ENCODE measurements at regions not wholly inside any gene's neighbourhood (a gene's known extent, or its start where the extent isn't known, plus 50 kb on each side); places are given as distances from the start of the nearest gene placed in this dataset.

DNA sequence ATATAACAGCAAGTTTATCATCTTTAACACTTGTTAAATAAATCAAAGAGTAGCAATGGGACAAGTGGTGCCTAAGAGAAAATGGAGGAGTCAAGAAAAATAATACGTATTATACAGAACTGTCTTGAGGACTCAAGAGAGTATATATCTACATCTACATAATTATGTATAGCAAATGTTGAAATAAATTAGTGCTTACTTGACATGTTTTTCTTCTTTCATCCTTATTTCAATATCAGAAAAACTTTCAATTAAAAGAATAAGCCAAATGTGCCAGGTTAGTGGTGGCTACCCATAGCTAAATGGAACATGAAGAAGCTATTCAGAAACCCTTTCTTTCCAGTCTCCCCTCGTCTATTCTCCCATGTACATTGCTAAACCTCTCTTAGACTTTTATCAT is 267.3 kb upstream of the SPOPL start:
- no peaks in the 10 kb centered on the region for H3K27me3 Mint-ChIP-seq (ENCODE audit: low read depth)
- TF ChIP-seq, protein P1, sequence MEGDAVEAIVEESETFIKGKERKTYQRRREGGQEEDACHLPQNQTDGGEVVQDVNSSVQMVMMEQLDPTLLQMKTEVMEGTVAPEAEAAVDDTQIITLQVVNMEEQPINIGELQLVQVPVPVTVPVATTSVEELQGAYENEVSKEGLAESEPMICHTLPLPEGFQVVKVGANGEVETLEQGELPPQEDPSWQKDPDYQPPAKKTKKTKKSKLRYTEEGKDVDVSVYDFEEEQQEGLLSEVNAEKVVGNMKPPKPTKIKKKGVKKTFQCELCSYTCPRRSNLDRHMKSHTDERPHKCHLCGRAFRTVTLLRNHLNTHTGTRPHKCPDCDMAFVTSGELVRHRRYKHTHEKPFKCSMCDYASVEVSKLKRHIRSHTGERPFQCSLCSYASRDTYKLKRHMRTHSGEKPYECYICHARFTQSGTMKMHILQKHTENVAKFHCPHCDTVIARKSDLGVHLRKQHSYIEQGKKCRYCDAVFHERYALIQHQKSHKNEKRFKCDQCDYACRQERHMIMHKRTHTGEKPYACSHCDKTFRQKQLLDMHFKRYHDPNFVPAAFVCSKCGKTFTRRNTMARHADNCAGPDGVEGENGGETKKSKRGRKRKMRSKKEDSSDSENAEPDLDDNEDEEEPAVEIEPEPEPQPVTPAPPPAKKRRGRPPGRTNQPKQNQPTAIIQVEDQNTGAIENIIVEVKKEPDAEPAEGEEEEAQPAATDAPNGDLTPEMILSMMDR (IDR thresholded peaks at IDR 0.05; ENCODE audit: unreplicated experiment) = no peak
- H3K4me3 Mint-ChIP-seq = no peak overlapping the region
- no peak for DNase-seq (ENCODE audit: low spot score in 2 of 2, unreplicated experiment in 2 of 2)
- H3K27ac Mint-ChIP-seq = no peak overlapping the region
- peaks cover 37% of the 10 kb centered on the region for H3K4me1 Mint-ChIP-seq
- peaks cover 3% of the 10 kb centered on the region for H3K9me3 Mint-ChIP-seq
- no peaks in the 10 kb centered on the region for H3K36me3 Mint-ChIP-seq

DNA sequence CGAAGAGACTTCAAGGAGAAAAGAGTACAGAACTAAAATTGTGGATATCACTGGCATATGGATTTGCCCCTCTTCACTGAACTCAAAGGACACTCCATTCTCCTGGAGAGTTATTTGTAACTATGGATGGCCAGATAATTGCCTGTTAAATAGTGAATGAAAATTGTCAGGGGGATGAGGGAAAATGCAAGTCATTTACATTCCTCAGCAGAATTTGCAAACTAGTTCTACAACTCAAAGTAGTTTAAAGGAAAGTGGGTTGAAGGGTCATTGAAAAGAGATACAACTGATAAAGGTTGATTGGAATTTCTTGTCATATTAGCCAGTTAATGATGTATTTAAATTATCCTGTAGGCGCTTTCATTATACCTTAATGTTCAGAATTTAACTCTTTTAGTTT is 266.5 kb upstream of the SPOPL start:
- TF ChIP-seq, protein P1 (IDR thresholded peaks at IDR 0.05; ENCODE audit: unreplicated experiment) = no peak

DNA sequence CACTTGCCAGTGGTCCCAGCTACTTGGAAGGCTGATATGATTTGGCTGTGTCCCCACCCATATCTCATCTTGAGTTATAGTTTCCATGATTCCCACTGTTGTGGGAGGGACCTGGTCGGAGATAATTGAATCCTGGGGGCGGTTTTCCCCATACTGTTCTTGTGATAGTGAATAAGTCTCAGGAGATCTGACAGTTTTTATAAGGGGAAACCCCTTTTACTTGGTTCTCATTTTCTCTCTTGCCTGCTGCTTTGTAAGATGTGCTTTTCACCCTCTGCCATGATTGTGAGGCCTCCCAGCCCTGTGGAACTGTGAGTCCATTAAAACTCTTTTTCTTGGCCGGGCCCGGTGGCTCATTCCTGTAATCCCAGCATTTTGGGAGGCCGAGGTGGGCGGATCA is 265.4 kb upstream of the SPOPL start:
- Mint-ChIP-seq H3K9me3 (peaks cover 3% of the 10 kb centered on the region), H3K27me3 (ENCODE audit: low read depth) (no peaks in the 10 kb centered on the region), H3K4me1 (peaks cover 35% of the 10 kb centered on the region), H3K36me3 (no peaks in the 10 kb centered on the region), H3K27ac (peak overlapping the region; percentile 64), H3K4me3 (no peak overlapping the region)
- DNase-seq (ENCODE audit: low spot score in 2 of 2, unreplicated experiment in 2 of 2) = no peak
- TF ChIP-seq, protein P1 (IDR thresholded peaks at IDR 0.05; ENCODE audit: unreplicated experiment) = no peak

More for the DNA sequence above, 266.5 kb upstream of the SPOPL start:
- Mint-ChIP-seq H3K4me3 (no peak overlapping the region), H3K4me1 (peaks cover 37% of the 10 kb centered on the region), H3K9me3 (peaks cover 3% of the 10 kb centered on the region), H3K27me3 (ENCODE audit: low read depth) (no peaks in the 10 kb centered on the region), H3K27ac (peak overlapping the region; percentile 73), H3K36me3 (no peaks in the 10 kb centered on the region)
- DNase-seq (ENCODE audit: low spot score in 2 of 2, unreplicated experiment in 2 of 2) = no peak

DNA sequence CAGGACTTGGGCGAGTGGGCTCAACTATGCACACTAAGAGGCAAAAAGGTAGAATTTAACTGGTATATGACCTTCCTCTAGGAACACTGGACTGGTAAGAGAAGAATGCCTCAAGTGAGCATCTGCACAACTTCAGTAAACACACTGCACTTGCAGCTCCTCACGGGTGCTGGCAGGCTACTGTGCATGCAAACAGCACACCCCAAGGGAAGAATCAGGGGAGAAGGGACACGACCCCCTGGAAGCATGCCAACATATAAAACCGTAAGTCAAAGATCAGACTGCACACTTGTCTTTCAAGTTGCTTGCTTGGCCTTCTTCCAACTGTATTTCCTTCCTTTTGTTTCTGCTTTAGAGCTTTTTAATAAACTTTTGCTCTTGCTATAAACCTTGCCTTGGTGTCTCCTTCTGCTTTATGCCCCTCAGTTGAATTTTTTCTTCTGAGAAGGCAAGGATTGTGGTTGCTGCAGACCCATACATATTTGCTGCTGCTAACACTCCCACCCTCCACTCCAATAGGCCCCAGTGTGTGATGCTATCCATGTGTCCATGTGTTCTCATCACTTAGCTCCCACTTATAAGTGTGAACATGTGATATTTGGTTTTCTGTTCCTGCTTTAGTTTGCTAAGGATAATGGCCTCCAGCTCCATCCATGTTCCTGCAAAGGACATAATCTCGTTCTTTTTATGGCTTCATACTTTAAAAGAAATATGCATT is 263.7 kb upstream of the SPOPL start:
- DNase-seq (ENCODE audit: low spot score in 2 of 2, unreplicated experiment in 2 of 2) = no peak
- Mint-ChIP-seq H3K9me3 (peaks cover 3% of the 10 kb centered on the region), H3K4me3 (no peak overlapping the region), H3K27me3 (ENCODE audit: low read depth) (no peaks in the 10 kb centered on the region), H3K27ac (peak overlapping the region; percentile 68), H3K36me3 (no peaks in the 10 kb centered on the region), H3K4me1 (peaks cover 35% of the 10 kb centered on the region)
- TF ChIP-seq, protein P1 (IDR thresholded peaks at IDR 0.05; ENCODE audit: unreplicated experiment) = no peak

DNA sequence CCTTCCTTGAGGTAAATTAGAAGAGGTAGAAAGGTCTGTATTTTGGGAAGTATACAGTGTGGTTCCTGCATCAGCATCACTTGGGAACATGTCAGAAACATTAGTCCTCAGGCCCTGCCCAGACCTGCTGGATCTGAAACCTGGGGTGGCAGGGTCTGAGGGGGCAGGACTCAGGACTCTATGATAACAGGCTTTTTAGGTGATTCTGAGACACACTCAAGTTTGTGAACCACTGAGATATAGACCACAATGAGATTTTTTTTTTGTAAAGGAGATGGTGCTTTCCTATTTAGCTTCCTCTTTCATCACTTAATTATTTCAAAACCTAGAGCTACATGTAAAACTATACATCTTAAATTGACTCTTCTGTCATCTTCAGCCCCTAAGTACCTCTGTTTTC is 262.7 kb upstream of the SPOPL start:
- TF ChIP-seq, protein P1 (IDR thresholded peaks at IDR 0.05; ENCODE audit: unreplicated experiment) = no peak
- no peak overlapping the region for H3K4me3 Mint-ChIP-seq
- H3K4me1 Mint-ChIP-seq = peaks cover 35% of the 10 kb centered on the region
- no peak overlapping the region for H3K27ac Mint-ChIP-seq
- no peaks in the 10 kb centered on the region for H3K9me3 Mint-ChIP-seq
- no peak for DNase-seq (ENCODE audit: low spot score in 2 of 2, unreplicated experiment in 2 of 2)
- H3K36me3 Mint-ChIP-seq = no peaks in the 10 kb centered on the region
- H3K27me3 Mint-ChIP-seq (ENCODE audit: low read depth) = no peaks in the 10 kb centered on the region
